ENCODE measurements at regions not wholly inside any gene's neighbourhood (a gene's known extent, or its start where the extent isn't known, plus 50 kb on each side); places are given as distances from the start of the nearest gene placed in this dataset.

GRCh38 chr4:161183729-161184128, 980.1 kb downstream of the FSTL5 start:
- intact Hi-C loops (cut with DNase I), result no loop called here
- no peaks in the 10 kb centered on the region for H3K36me3 ChIP-seq
- DNase-seq (ENCODE audit: low spot score), result no peak
- no peaks in the 10 kb centered on the region for H3K27me3 ChIP-seq (replicated peaks; ENCODE audit: insufficient read depth)
- no peak overlapping the region for H3K4me3 ChIP-seq
- no peaks in the 10 kb centered on the region for H3K9me3 ChIP-seq
- no peak for TF ChIP-seq POLR2A (IDR thresholded peaks at IDR 0.05)
- no peak for TF ChIP-seq CTCF (IDR thresholded peaks at IDR 0.05)
- no peak for TF ChIP-seq POLR2AphosphoS5 (IDR thresholded peaks at IDR 0.05)
- 75% methylated on average over 3 of the region's 3 CpGs for WGBS
- no peak overlapping the region for H3K27ac ChIP-seq
- no peaks in the 10 kb centered on the region for H3K4me1 ChIP-seq (replicated peaks)

GRCh38 chr4:161182913-161183312, 980.9 kb downstream of the FSTL5 start:
- Histone ChIP-seq H3K9me3 (no peaks in the 10 kb centered on the region), H3K27ac (no peak overlapping the region), H3K27me3 (replicated peaks; ENCODE audit: insufficient read depth) (no peaks in the 10 kb centered on the region), H3K36me3 (no peaks in the 10 kb centered on the region), H3K4me3 (no peak overlapping the region), H3K4me1 (replicated peaks) (no peaks in the 10 kb centered on the region)
- intact Hi-C loops (cut with DNase I), result no loop called here
- TF ChIP-seq POLR2AphosphoS5 (IDR thresholded peaks at IDR 0.05), result no peak
- TF ChIP-seq CTCF (IDR thresholded peaks at IDR 0.05), result no peak
- no peak for TF ChIP-seq POLR2A (IDR thresholded peaks at IDR 0.05)
- DNase-seq (ENCODE audit: low spot score), result no peak
- 73% methylated on average over 3 of the region's 3 CpGs for WGBS

- DNase-seq (ENCODE audit: low spot score), result no peak
- Histone ChIP-seq H3K4me1 (replicated peaks) (no peaks in the 10 kb centered on the region), H3K4me3 (no peak overlapping the region), H3K27ac (no peak overlapping the region), H3K27me3 (replicated peaks; ENCODE audit: insufficient read depth) (no peaks in the 10 kb centered on the region), H3K9me3 (no peaks in the 10 kb centered on the region), H3K36me3 (no peaks in the 10 kb centered on the region)
- TF ChIP-seq POLR2AphosphoS5 (IDR thresholded peaks at IDR 0.05), result no peak
- TF ChIP-seq CTCF (IDR thresholded peaks at IDR 0.05), result no peak
- TF ChIP-seq POLR2A (IDR thresholded peaks at IDR 0.05), result no peak
- WGBS, result 78% methylated on average over 5 of the region's 5 CpGs
- intact Hi-C loops (cut with DNase I), result no loop called here
These were observed 985.5 kb downstream of the FSTL5 start for GRCh38 chr4:161178310-161178709.

GRCh38 chr4:161172396-161173026, 991.3 kb downstream of the FSTL5 start:
- no peaks in the 10 kb centered on the region for H3K36me3 ChIP-seq
- H3K9me3 ChIP-seq, result no peaks in the 10 kb centered on the region
- no peak overlapping the region for H3K27ac ChIP-seq
- DNase-seq (ENCODE audit: low spot score), result no peak
- H3K27me3 ChIP-seq (replicated peaks; ENCODE audit: insufficient read depth), result no peaks in the 10 kb centered on the region
- H3K4me3 ChIP-seq, result no peak overlapping the region
- 77% methylated on average over 1 of the region's 1 CpG for WGBS
- TF ChIP-seq POLR2AphosphoS5 (IDR thresholded peaks at IDR 0.05), result no peak
- TF ChIP-seq CTCF (IDR thresholded peaks at IDR 0.05), result no peak
- no peaks in the 10 kb centered on the region for H3K4me1 ChIP-seq (replicated peaks)
- intact Hi-C loops (cut with DNase I), result no loop called here

GRCh38 chr4:161167539-161167938, 996.3 kb downstream of the FSTL5 start:
- H3K9me3 ChIP-seq, result no peaks in the 10 kb centered on the region
- H3K27ac ChIP-seq, result no peak overlapping the region
- no peaks in the 10 kb centered on the region for H3K4me1 ChIP-seq (replicated peaks)
- intact Hi-C loops (cut with DNase I), result no loop called here
- TF ChIP-seq POLR2AphosphoS5 (IDR thresholded peaks at IDR 0.05) (no peak), CTCF (IDR thresholded peaks at IDR 0.05) (no peak), POLR2A (IDR thresholded peaks at IDR 0.05) (no peak)
- no peak for DNase-seq (ENCODE audit: low spot score)
- H3K27me3 ChIP-seq (replicated peaks; ENCODE audit: insufficient read depth), result no peaks in the 10 kb centered on the region
- no peak overlapping the region for H3K4me3 ChIP-seq
- no peaks in the 10 kb centered on the region for H3K36me3 ChIP-seq
